PC-9 (cell line): ENCODE measurements at regions not wholly inside any gene's neighbourhood (a gene's known extent, or its start where the extent isn't known, plus 50 kb on each side); places are given as distances from the start of the nearest gene placed in this dataset.

Experiments used
- CTCF ChIP-seq: fragments of 200-600 bp; sonication (generic); conservative IDR thresholded peaks from 2 replicates; pipeline ENCODE4 v1.6.1; 2017; ENCODE audit warnings: mixed run types, antibody characterized with exemption, mild to moderate bottlenecking, moderate library complexity
- EZH2 ChIP-seq: fragments of 200-600 bp; sonication (generic); IDR thresholded peaks from 2 replicates; pipeline ENCODE4 v1.8.0; 2017; ENCODE audit warnings: antibody characterized with exemption, low read depth

GRCh38 chr6:11413728-11414127 lies 123.8 kb upstream of the TMEM170B start:
- TF ChIP-seq EZH2 (no peak), CTCF (no peak)
